Activated CD8-positive, alpha-beta T cell treated with anti-CD3 and anti-CD28 coated beads for 36 hours (primary cell): ENCODE measurements at regions not wholly inside any gene's neighbourhood (a gene's known extent, or its start where the extent isn't known, plus 50 kb on each side); places are given as distances from the start of the nearest gene placed in this dataset.

ENCODE experiments used
- ATAC-seq: fragments of 200-7000 bp; cut with Tn5 transposase; one replicate; pipeline ENCODE4 v1.10.0; 2021; ENCODE audit warnings: mild to moderate bottlenecking, moderate library complexity
- CTCF ChIA-PET: fragments of 350-600 bp; sonication (Branson Sonifier 250); formaldehyde crosslinking; loops from one replicate; lab custom pipeline; 2021; ENCODE audit warnings: antibody characterized with exemption; lab: Charles Lee
- POLR2A ChIA-PET: fragments of 350-600 bp; sonication (Branson Sonifier 250); formaldehyde crosslinking; loops from one replicate; lab custom pipeline; 2021; ENCODE audit warnings: antibody characterized with exemption; lab: Charles Lee
- DNase-seq: peaks from one replicate; pipeline ENCODE4 v3.0.0-alpha.2; 2020
- H3K27ac Mint-ChIP-seq: one replicate; pipeline ENCODE4 v1.8.0; 2021; ENCODE audit warnings: mild to moderate bottlenecking, mixed read lengths
- H3K27me3 Mint-ChIP-seq: one replicate; pipeline ENCODE4 v1.8.0; 2021; ENCODE audit warnings: mixed read lengths
- H3K36me3 Mint-ChIP-seq: one replicate; pipeline ENCODE4 v1.8.0; 2021; ENCODE audit warnings: low read depth, mixed read lengths
- H3K4me1 Mint-ChIP-seq: one replicate; pipeline ENCODE4 v1.8.0; 2021; ENCODE audit warnings: low read depth, mixed read lengths
- H3K4me3 Mint-ChIP-seq: one replicate; pipeline ENCODE4 v1.8.0; 2021; ENCODE audit warnings: mild to moderate bottlenecking, moderate library complexity, mixed read lengths
- H3K9me3 Mint-ChIP-seq: one replicate; pipeline ENCODE4 v1.8.0; 2021; ENCODE audit warnings: mixed read lengths
- CTCF ChIP-seq: fragments of 200-600 bp; IDR thresholded peaks from one replicate; pipeline ENCODE4 v1.8.0; 2022; ENCODE audit warnings: antibody characterized with exemption, mild to moderate bottlenecking
- intact Hi-C: fragments of 100-400 bp; cut with micrococcal nuclease; formaldehyde crosslinking; loops from one replicate; pipeline ENCODE4 v1.10.0; 2022

GRCh38 chr12:46530373-46531056 lies 157.9 kb upstream of the SLC38A2 start:
- ChIA-PET POLR2A (no interaction called here), CTCF (interaction anchor here (1.2 kb wide), 1 partner anchor 16 kb away, joined by 3 read pairs; no protein-coding TSS in a partner anchor)
- H3K27ac Mint-ChIP-seq: no peak overlapping the region
- H3K27me3 Mint-ChIP-seq: no peaks in the 10 kb centered on the region
- TF ChIP-seq CTCF: no peak
- intact Hi-C loops: no loop called here
- DNase-seq (no peak), ATAC-seq (no peak)
- no peaks in the 10 kb centered on the region for H3K4me1 Mint-ChIP-seq
- H3K4me3 Mint-ChIP-seq: no peak overlapping the region
- peaks cover 4% of the 10 kb centered on the region for H3K9me3 Mint-ChIP-seq
- no peaks in the 10 kb centered on the region for H3K36me3 Mint-ChIP-seq

GRCh38 chr12:46526233-46526632 lies 153.7 kb upstream of the SLC38A2 start:
- DNase-seq: no peak
- Mint-ChIP-seq H3K36me3 (no peaks in the 10 kb centered on the region), H3K27me3 (no peaks in the 10 kb centered on the region), H3K4me1 (peaks cover 30% of the 10 kb centered on the region), H3K9me3 (peaks cover 4% of the 10 kb centered on the region), H3K4me3 (no peak overlapping the region), H3K27ac (no peak overlapping the region)
- POLR2A ChIA-PET: interaction anchor here (0.7 kb wide), 2 partner anchors 24 to 117 kb away, joined by 3 read pairs; no protein-coding TSS in a partner anchor
- ATAC-seq: no peak
- no peak for TF ChIP-seq CTCF
- CTCF ChIA-PET: interaction anchor here (0.8 to 1.7 kb wide), 3 partner anchors 8 to 136 kb away, joined by 3 to 5 read pairs (median 3); no protein-coding TSS in a partner anchor
- intact Hi-C loops: no loop called here

DNA sequence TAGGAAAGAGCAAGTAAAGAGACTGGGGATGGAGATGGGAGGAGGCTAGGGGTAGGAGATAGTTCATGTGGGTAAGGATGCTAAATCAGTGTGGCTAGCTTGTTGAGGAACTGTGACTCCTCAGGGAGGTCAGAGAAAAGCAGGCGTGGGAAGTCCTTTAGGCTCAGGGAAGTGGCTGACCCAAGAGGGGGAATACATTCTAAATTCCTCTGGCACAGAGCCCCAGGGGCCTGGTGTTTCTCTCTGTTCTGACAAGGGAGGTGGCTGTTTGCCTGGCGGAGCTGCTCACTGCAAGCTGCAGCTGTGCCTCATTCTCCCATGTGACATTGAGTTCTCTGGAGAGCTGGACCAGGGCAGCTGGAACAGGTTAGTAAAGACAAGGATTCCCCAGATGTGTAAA lies 152.2 kb upstream of the SLC38A2 start:
- H3K27me3 Mint-ChIP-seq: no peaks in the 10 kb centered on the region
- TF ChIP-seq CTCF: no peak
- intact Hi-C loops: no loop called here
- H3K27ac Mint-ChIP-seq: peak overlapping the region; percentile 91
- ChIA-PET POLR2A (interaction anchor here (1.2 to 1.5 kb wide), 5 partner anchors 10 to 255 kb away, joined by 3 to 5 read pairs (median 4); no protein-coding TSS in a partner anchor), CTCF (interaction anchor here (1.4 to 1.7 kb wide), 4 partner anchors 19 to 157 kb away, joined by 3 to 5 read pairs (median 4); no protein-coding TSS in a partner anchor)
- DNase-seq (no peak), ATAC-seq (no peak)
- no peaks in the 10 kb centered on the region for H3K36me3 Mint-ChIP-seq
- H3K4me3 Mint-ChIP-seq: no peak overlapping the region
- peaks cover 4% of the 10 kb centered on the region for H3K9me3 Mint-ChIP-seq
- H3K4me1 Mint-ChIP-seq: peaks cover 31% of the 10 kb centered on the region

DNA sequence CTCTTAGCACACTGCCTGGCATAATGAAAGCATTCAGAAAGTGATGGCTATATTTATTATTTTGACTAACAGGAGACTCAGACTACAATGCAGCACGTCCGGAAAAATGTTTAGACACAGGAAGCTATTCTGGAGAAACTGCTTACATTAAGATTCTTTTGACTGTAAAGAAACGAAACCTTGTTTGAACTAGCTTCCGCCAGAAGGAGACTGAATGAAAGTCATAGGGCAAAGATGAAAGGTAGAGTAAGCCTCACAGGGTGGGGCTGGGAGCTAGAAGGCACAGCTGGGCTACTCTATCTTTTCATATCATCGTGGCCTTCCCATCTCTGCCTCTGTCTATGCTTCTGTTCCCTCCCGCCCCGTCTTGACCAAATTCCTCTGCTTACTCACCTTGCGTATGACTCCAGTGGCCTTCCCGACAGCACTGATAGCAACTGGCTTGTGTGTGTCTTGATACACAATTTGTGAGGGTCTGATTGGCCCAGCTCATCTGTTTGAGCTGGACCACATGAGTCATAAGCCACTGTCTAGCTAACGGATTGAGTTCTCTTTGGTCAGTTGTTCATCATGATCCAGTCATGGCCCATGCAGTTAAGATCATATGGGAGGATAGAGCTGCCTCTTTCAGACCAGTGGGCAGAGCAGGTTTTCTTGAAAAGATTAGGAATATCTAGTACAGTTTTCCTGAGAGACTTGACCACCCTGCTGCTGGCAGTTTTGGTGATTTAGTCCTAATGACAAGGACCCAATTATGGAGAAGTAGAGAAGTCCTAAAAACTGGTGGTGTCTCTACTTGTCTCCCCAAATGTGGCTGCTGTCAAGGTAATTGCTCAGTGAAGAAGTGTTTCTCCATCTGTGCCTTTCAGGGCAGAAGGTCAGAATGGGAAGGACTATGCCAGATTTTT lies 151.5 kb upstream of the SLC38A2 start:
- Mint-ChIP-seq H3K4me1 (peaks cover 34% of the 10 kb centered on the region), H3K36me3 (no peaks in the 10 kb centered on the region), H3K27me3 (no peaks in the 10 kb centered on the region), H3K4me3 (peak overlapping the region; percentile 60), H3K27ac (peak overlapping the region; percentile 91), H3K9me3 (peaks cover 4% of the 10 kb centered on the region)
- TF ChIP-seq CTCF: no peak
- POLR2A ChIA-PET: interaction anchor here (0.7 to 1.6 kb wide), 11 partner anchors 8 to 254 kb away, joined by 3 to 5 read pairs (median 4); no protein-coding TSS in a partner anchor
- peak; percentile 60 for DNase-seq
- intact Hi-C loops: no loop called here
- CTCF ChIA-PET: interaction anchor here (0.8 to 1.7 kb wide), 10 partner anchors 7 to 156 kb away, joined by 3 to 5 read pairs (median 3); no protein-coding TSS in a partner anchor
- peak; percentile 91 for ATAC-seq
